ENCODE measurements at regions not wholly inside any gene's neighbourhood (a gene's known extent, or its start where the extent isn't known, plus 50 kb on each side); places are given as distances from the start of the nearest gene placed in this dataset.

DNA sequence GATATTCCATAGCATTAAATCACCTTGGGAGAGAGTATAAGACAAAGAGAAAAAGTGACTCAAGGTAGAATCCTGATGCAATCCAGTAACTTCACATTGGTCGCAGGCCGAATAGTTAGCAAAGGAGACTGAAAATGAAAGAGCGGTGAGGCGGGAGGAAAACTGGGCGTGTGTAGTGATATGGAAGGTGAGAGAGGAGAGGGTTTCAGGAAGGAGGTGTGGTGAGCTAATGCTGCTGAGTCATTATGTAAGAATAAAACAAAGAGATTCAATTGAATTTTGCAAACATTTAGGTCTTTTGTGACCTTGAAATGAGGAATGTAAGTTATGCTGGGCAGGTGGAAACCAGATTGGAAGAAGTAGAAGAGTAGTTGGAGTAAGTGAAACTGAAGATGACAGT, 235.3 kb downstream of the C3orf38 start:
- no peak for DNase-seq (ENCODE audit: low read depth)
- no peak overlapping the region for H3K4me3 ChIP-seq (ENCODE audit: low read length)

DNA sequence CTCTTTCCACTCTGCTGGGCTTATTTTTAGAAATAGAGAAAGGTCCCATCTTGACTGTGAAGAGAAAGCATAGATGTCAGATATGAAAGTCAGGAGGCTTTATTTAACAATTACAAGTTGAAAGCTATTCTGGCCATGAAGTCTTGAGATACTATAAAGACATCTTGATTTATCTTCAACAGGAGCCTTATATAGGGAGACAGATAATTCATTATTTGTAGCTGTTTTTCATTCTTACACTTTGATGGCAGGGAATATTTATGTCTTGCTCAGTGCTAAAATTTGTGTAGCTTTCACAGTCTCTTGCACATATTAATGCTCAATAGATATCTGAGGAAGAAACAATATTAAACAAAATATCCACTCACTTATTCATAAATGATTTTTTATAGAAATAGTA, 248.8 kb downstream of the C3orf38 start:
- TF ChIP-seq, protein P1, sequence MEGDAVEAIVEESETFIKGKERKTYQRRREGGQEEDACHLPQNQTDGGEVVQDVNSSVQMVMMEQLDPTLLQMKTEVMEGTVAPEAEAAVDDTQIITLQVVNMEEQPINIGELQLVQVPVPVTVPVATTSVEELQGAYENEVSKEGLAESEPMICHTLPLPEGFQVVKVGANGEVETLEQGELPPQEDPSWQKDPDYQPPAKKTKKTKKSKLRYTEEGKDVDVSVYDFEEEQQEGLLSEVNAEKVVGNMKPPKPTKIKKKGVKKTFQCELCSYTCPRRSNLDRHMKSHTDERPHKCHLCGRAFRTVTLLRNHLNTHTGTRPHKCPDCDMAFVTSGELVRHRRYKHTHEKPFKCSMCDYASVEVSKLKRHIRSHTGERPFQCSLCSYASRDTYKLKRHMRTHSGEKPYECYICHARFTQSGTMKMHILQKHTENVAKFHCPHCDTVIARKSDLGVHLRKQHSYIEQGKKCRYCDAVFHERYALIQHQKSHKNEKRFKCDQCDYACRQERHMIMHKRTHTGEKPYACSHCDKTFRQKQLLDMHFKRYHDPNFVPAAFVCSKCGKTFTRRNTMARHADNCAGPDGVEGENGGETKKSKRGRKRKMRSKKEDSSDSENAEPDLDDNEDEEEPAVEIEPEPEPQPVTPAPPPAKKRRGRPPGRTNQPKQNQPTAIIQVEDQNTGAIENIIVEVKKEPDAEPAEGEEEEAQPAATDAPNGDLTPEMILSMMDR (conservative IDR thresholded peaks at IDR 0.05; ENCODE audit: low read length) = no peak
- H3K4me3 ChIP-seq (ENCODE audit: low read length) = no peak overlapping the region
- DNase-seq (ENCODE audit: low read depth) = no peak

More for the DNA sequence above, 235.3 kb downstream of the C3orf38 start:
- TF ChIP-seq, protein P1 (conservative IDR thresholded peaks at IDR 0.05; ENCODE audit: low read length) = no peak

DNA sequence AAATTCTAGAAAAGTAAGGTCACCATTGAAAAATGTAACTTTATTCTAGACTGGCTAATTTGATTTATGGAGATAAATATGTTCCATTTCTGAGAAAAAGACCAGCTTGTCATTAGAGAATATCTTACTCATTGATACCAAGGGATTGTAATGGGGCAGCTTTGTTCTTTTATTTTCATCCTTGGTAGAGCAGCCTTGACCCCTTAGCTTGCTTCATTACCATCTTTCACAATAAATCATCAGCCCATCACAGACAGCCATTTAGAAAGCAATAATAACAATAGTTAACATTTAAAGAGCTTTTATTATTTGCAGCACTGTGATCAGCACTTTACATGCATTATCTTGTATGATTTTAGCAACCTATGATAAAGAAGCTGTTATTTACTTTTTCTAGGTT, 253.6 kb downstream of the C3orf38 start:
- TF ChIP-seq, protein P1 (conservative IDR thresholded peaks at IDR 0.05; ENCODE audit: low read length) = no peak
- no peak for DNase-seq (ENCODE audit: low read depth)
- H3K4me3 ChIP-seq (ENCODE audit: low read length) = no peak overlapping the region

DNA sequence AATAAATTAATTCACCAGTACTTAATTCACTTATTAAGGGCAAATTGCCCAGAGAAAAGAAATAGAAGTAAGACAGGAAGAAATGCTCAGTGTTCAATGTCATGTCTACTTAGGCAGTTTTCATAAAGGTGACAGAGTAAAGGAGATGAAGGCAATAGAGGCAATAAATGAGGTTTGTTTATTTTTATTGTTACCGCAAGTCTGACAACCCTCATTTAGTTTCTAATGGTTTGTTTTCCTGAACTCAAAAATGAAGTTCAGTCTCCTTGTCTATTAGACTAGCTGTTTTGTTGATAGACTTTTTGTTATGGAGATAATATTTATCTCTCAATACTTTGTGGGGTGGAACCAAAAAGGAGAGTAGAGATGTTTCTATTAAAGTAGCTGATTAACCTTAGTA, 258.3 kb downstream of the C3orf38 start:
- TF ChIP-seq, protein P1 (conservative IDR thresholded peaks at IDR 0.05; ENCODE audit: low read length) = no peak
- H3K4me3 ChIP-seq (ENCODE audit: low read length) = no peak overlapping the region
- DNase-seq (ENCODE audit: low read depth) = no peak

DNA sequence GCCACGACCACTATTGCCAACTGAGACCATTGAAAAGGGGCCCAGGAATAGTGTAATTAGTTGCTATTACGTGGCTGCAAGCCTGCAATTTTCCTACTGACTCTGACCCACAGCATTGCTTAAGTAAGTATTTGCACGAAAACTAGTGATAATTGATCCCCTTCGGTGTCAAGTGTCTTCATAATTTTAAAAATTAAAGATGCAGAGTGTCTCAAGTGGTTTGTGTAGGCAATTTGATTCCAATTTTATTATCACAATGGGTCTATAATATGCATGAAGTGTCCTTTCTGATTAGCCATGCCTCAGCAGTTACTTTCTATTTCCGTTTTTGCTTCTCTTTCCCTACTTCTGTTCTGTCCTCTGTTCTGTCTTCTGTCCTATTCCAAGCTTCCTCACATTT, 259.2 kb downstream of the C3orf38 start:
- TF ChIP-seq, protein P1 (conservative IDR thresholded peaks at IDR 0.05; ENCODE audit: low read length) = no peak
- no peak for DNase-seq (ENCODE audit: low read depth)
- H3K4me3 ChIP-seq (ENCODE audit: low read length) = no peak overlapping the region

DNA sequence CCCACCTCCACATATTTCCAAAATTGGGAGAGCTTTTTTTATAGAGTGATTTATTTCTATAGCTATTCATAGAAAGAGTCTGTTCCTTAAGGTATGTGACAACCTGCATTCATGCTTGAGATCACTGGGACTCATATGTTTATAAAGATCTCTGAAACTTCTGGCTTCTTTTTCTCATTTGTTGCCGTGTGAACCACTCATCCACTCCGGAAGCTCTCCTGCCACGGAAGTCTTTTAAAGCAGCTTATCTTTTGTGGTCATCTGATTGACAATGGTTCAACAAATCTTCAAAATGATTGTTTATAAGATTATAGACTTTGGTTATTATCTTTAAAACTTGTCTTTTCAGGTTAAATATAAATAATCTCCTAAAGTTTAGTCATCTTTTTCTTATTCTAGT, 260.5 kb downstream of the C3orf38 start:
- H3K4me3 ChIP-seq (ENCODE audit: low read length) = no peak overlapping the region
- no peak for DNase-seq (ENCODE audit: low read depth)
- TF ChIP-seq, protein P1 (conservative IDR thresholded peaks at IDR 0.05; ENCODE audit: low read length) = no peak

DNA sequence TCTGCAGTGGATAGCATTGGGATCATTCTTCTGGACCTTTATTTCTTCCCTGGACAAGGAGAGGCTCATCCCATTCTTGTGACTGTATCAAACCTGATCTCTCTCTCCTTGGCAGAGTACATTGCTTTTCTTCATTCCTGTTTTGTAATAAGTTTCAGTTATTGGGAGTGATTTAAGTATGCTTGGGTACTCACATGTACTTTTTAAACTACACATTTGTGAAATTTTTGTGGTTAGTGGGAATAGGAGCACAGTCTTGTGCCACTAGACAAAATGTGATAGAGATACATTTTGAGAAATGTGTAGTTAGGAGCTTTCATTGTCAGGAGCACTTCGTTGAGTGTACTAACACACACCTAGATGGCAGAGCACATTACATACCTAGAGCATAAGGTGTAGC, 262.6 kb downstream of the C3orf38 start:
- TF ChIP-seq, protein P1 (conservative IDR thresholded peaks at IDR 0.05; ENCODE audit: low read length) = no peak
- DNase-seq (ENCODE audit: low read depth) = no peak
- no peak overlapping the region for H3K4me3 ChIP-seq (ENCODE audit: low read length)

Measured in AG10803 (cell line).